ENCODE measurements at regions not wholly inside any gene's neighbourhood (a gene's known extent, or its start where the extent isn't known, plus 50 kb on each side); places are given as distances from the start of the nearest gene placed in this dataset.

DNA sequence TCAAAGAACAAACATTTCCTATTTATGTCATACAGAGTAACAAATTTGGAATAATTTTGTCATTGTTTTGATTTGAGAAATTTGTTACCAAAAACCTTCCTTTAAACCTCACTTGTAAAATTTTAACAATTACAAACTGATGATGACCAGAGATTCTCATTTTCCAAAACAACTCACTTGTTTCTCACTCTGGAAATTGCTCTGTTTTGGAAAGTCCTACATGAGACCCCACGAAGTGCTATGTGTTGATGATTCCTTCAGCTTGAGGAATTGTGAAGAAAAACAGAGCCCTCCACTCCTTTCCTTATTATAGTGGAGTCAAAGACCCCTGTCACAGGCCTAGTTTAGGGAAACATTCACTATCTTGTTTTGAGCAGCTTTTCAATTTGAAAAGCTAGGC, 157.6 kb upstream of the RASGRP1 start:
- Histone ChIP-seq H3K79me2 (ENCODE audit: control insufficient read depth, insufficient read depth, low read length, poor library complexity) (no peaks in the 10 kb centered on the region), H2AFZ (ENCODE audit: insufficient read depth, low read length, poor library complexity) (no peak overlapping the region), H4K12ac (ENCODE audit: low read depth, low read length) (no peak overlapping the region), H3K4ac (ENCODE audit: low read depth, low read length) (no peak overlapping the region), H3K23ac (ENCODE audit: low read length) (no peak overlapping the region), H3K9ac (ENCODE audit: low read length) (no peak overlapping the region), H3K14ac (ENCODE audit: low read length) (no peak overlapping the region), H4K8ac (ENCODE audit: low read depth, low read length) (no peak overlapping the region), H3K36me3 (ENCODE audit: control insufficient read depth in 1 of 2, insufficient read depth in 2 of 2, low read length in 2 of 2) (no peaks in the 10 kb centered on the region), H2BK12ac (ENCODE audit: low read length) (no peak overlapping the region), H3K4me2 (ENCODE audit: low read length) (no peak overlapping the region), H3K4me1 (ENCODE audit: control insufficient read depth in 1 of 2, insufficient read depth in 2 of 2, low read length in 2 of 2) (no peaks in the 10 kb centered on the region), H3K79me1 (ENCODE audit: low read length) (peaks cover 3% of the 10 kb centered on the region), H3K27me3 (ENCODE audit: insufficient read depth, low read length) (no peaks in the 10 kb centered on the region), H2BK5ac (ENCODE audit: low read depth, low read length, poor library complexity) (no peak overlapping the region), H3K27ac (ENCODE audit: low read depth, low read length) (no peak overlapping the region), H2BK120ac (ENCODE audit: insufficient read depth, low read length, poor library complexity) (no peak overlapping the region), H3K9me3 (ENCODE audit: insufficient read depth, low read depth, low read length) (no peaks in the 10 kb centered on the region), H3K4me3 (ENCODE audit: low read depth, low read length) (no peak overlapping the region), H4K91ac (ENCODE audit: low read depth, low read length) (no peak overlapping the region), H3K18ac (ENCODE audit: low read length) (no peak overlapping the region), H2AK5ac (ENCODE audit: low read length) (no peak overlapping the region)
- no CpG with 5 or more reads among the region's 1 CpG for WGBS (ENCODE audit: extremely low coverage, insufficient coverage, insufficient read length)
- no peak for DNase-seq

DNA sequence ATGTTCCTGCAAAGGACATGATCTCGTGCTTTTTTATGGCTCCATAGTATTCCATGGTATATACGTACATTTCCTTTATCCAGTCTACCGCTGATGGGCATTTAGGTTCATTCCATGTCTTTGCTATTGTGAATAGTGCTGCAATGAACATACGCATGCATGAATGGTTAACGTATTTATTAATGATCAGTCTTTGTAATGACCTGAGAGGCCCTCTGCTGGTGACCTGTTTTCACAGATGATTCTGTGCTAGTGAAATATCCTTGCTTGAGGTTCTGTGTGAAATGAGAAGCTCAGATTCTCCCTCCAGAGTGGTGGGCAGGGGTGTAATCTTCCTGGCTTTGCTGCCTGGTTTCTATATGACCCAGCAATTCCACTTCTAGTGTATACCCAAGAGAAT, 160.2 kb upstream of the RASGRP1 start:
- Histone ChIP-seq H2BK5ac (ENCODE audit: low read depth, low read length, poor library complexity) (no peak overlapping the region), H4K8ac (ENCODE audit: low read depth, low read length) (no peak overlapping the region), H4K12ac (ENCODE audit: low read depth, low read length) (no peak overlapping the region), H3K14ac (ENCODE audit: low read length) (no peak overlapping the region), H3K36me3 (ENCODE audit: control insufficient read depth in 1 of 2, insufficient read depth in 2 of 2, low read length in 2 of 2) (no peaks in the 10 kb centered on the region), H3K4ac (ENCODE audit: low read depth, low read length) (no peak overlapping the region), H3K23ac (ENCODE audit: low read length) (no peak overlapping the region), H3K4me1 (ENCODE audit: control insufficient read depth in 1 of 2, insufficient read depth in 2 of 2, low read length in 2 of 2) (no peaks in the 10 kb centered on the region), H2BK12ac (ENCODE audit: low read length) (no peak overlapping the region), H3K4me3 (ENCODE audit: low read depth, low read length) (no peak overlapping the region), H2AFZ (ENCODE audit: insufficient read depth, low read length, poor library complexity) (no peak overlapping the region), H3K79me1 (ENCODE audit: low read length) (peaks cover 3% of the 10 kb centered on the region), H3K18ac (ENCODE audit: low read length) (no peak overlapping the region), H4K91ac (ENCODE audit: low read depth, low read length) (no peak overlapping the region), H3K79me2 (ENCODE audit: control insufficient read depth, insufficient read depth, low read length, poor library complexity) (no peaks in the 10 kb centered on the region), H2BK120ac (ENCODE audit: insufficient read depth, low read length, poor library complexity) (no peak overlapping the region), H3K4me2 (ENCODE audit: low read length) (no peak overlapping the region), H3K9ac (ENCODE audit: low read length) (no peak overlapping the region), H3K9me3 (ENCODE audit: insufficient read depth, low read depth, low read length) (no peaks in the 10 kb centered on the region), H2AK5ac (ENCODE audit: low read length) (no peak overlapping the region), H3K27me3 (ENCODE audit: insufficient read depth, low read length) (no peaks in the 10 kb centered on the region), H3K27ac (ENCODE audit: low read depth, low read length) (no peak overlapping the region)
- no CpG with 5 or more reads among the region's 5 CpGs for WGBS (ENCODE audit: extremely low coverage, insufficient coverage, insufficient read length)
- DNase-seq, result no peak

DNA sequence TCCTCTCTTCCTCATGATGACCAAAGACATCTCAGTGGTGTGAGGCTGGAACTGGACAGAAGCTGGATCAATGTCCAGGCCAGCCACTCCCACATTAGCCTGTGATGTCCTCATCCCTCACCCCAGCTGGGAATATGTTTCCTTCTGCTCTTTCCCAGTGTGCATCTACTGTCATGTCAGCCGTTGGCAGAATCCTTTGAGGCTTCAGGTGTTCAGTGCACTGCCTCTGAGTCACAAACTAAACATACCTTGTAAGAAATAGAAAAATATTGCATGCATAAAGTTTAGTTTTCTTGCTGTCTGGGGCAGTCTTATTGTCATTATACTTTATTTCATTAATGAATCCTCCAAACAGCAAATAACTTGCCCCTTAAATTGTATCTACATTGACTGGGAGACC, 161.6 kb upstream of the RASGRP1 start:
- Histone ChIP-seq H4K8ac (ENCODE audit: low read depth, low read length) (no peak overlapping the region), H3K18ac (ENCODE audit: low read length) (no peak overlapping the region), H3K4ac (ENCODE audit: low read depth, low read length) (no peak overlapping the region), H2BK5ac (ENCODE audit: low read depth, low read length, poor library complexity) (no peak overlapping the region), H3K23ac (ENCODE audit: low read length) (no peak overlapping the region), H3K27me3 (ENCODE audit: insufficient read depth, low read length) (no peaks in the 10 kb centered on the region), H2AFZ (ENCODE audit: insufficient read depth, low read length, poor library complexity) (no peak overlapping the region), H3K36me3 (ENCODE audit: control insufficient read depth in 1 of 2, insufficient read depth in 2 of 2, low read length in 2 of 2) (no peaks in the 10 kb centered on the region), H3K4me3 (ENCODE audit: low read depth, low read length) (no peak overlapping the region), H4K12ac (ENCODE audit: low read depth, low read length) (no peak overlapping the region), H3K4me1 (ENCODE audit: control insufficient read depth in 1 of 2, insufficient read depth in 2 of 2, low read length in 2 of 2) (no peaks in the 10 kb centered on the region), H3K9ac (ENCODE audit: low read length) (no peak overlapping the region), H2BK120ac (ENCODE audit: insufficient read depth, low read length, poor library complexity) (no peak overlapping the region), H2BK12ac (ENCODE audit: low read length) (no peak overlapping the region), H3K4me2 (ENCODE audit: low read length) (no peak overlapping the region), H3K14ac (ENCODE audit: low read length) (no peak overlapping the region), H3K27ac (ENCODE audit: low read depth, low read length) (no peak overlapping the region), H2AK5ac (ENCODE audit: low read length) (no peak overlapping the region), H3K79me2 (ENCODE audit: control insufficient read depth, insufficient read depth, low read length, poor library complexity) (no peaks in the 10 kb centered on the region), H3K9me3 (ENCODE audit: insufficient read depth, low read depth, low read length) (no peaks in the 10 kb centered on the region), H4K91ac (ENCODE audit: low read depth, low read length) (no peak overlapping the region), H3K79me1 (ENCODE audit: low read length) (peaks cover 2% of the 10 kb centered on the region)
- no CpG with 5 or more reads among the region's 1 CpG for WGBS (ENCODE audit: extremely low coverage, insufficient coverage, insufficient read length)
- no peak for DNase-seq

DNA sequence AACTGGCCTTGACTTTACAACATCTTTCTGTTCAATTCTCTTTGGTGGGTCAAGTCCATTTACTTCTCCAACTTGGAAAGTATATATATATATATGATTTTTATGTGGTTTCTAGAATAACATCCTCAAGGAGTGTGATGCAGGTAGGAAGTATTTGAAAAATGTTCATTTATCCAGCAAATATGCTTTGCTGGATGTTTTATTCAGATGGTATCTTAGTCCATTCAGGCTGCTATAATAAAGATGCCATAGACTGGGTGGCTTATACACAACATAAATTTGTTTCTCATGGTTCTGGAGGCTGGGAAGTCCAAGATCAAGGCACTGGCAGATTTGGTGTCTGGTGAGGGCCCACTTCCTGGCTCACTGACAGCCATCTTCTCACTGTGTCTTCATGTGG, 168.7 kb upstream of the RASGRP1 start:
- DNase-seq, result no peak
- Histone ChIP-seq H3K23ac (ENCODE audit: low read length) (no peak overlapping the region), H3K4me2 (ENCODE audit: low read length) (no peak overlapping the region), H3K36me3 (ENCODE audit: control insufficient read depth in 1 of 2, insufficient read depth in 2 of 2, low read length in 2 of 2) (no peaks in the 10 kb centered on the region), H4K12ac (ENCODE audit: low read depth, low read length) (no peak overlapping the region), H3K27me3 (ENCODE audit: insufficient read depth, low read length) (no peaks in the 10 kb centered on the region), H4K91ac (ENCODE audit: low read depth, low read length) (no peak overlapping the region), H2BK5ac (ENCODE audit: low read depth, low read length, poor library complexity) (no peak overlapping the region), H2AK5ac (ENCODE audit: low read length) (no peak overlapping the region), H3K4ac (ENCODE audit: low read depth, low read length) (no peak overlapping the region), H3K79me2 (ENCODE audit: control insufficient read depth, insufficient read depth, low read length, poor library complexity) (no peaks in the 10 kb centered on the region), H3K79me1 (ENCODE audit: low read length) (no peaks in the 10 kb centered on the region), H3K9me3 (ENCODE audit: insufficient read depth, low read depth, low read length) (no peaks in the 10 kb centered on the region), H3K4me1 (ENCODE audit: control insufficient read depth in 1 of 2, insufficient read depth in 2 of 2, low read length in 2 of 2) (no peaks in the 10 kb centered on the region), H4K8ac (ENCODE audit: low read depth, low read length) (no peak overlapping the region), H2BK120ac (ENCODE audit: insufficient read depth, low read length, poor library complexity) (no peak overlapping the region), H3K18ac (ENCODE audit: low read length) (no peak overlapping the region), H3K14ac (ENCODE audit: low read length) (no peak overlapping the region), H3K27ac (ENCODE audit: low read depth, low read length) (no peak overlapping the region), H2AFZ (ENCODE audit: insufficient read depth, low read length, poor library complexity) (no peak overlapping the region), H3K4me3 (ENCODE audit: low read depth, low read length) (no peak overlapping the region), H3K9ac (ENCODE audit: low read length) (no peak overlapping the region), H2BK12ac (ENCODE audit: low read length) (no peak overlapping the region)

DNA sequence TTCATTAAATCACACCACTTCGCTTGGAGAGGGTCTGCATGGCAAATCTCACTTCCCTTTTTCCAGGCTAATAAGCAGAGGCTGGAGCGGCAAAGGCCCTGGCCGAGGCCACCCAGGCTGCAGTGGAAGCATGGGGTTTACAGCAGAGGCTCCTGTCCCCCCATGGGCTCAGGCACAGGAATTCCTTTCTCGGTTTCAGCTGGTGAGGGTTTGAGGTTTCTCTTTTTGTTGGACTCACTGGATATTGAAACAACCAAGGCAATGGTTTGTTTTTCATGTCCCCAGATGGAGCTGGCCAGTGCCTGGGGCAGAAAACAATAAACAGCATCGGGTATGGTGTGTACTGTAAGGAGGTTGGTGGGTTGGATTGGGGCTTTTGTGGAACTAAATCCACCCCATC, 175.6 kb upstream of the RASGRP1 start:
- H3K9ac ChIP-seq (ENCODE audit: low read length), result no peak overlapping the region
- no peak overlapping the region for H3K23ac ChIP-seq (ENCODE audit: low read length)
- no peak overlapping the region for H2BK12ac ChIP-seq (ENCODE audit: low read length)
- no peak overlapping the region for H4K91ac ChIP-seq (ENCODE audit: low read depth, low read length)
- no peak overlapping the region for H3K27ac ChIP-seq (ENCODE audit: low read depth, low read length)
- H3K18ac ChIP-seq (ENCODE audit: low read length), result no peak overlapping the region
- H4K8ac ChIP-seq (ENCODE audit: low read depth, low read length), result no peak overlapping the region
- no peak overlapping the region for H3K4me2 ChIP-seq (ENCODE audit: low read length)
- H2BK5ac ChIP-seq (ENCODE audit: low read depth, low read length, poor library complexity), result no peak overlapping the region
- H3K9me3 ChIP-seq (ENCODE audit: insufficient read depth, low read depth, low read length), result no peaks in the 10 kb centered on the region
- no peak overlapping the region for H4K12ac ChIP-seq (ENCODE audit: low read depth, low read length)
- no peak overlapping the region for H3K4ac ChIP-seq (ENCODE audit: low read depth, low read length)
- no peaks in the 10 kb centered on the region for H3K79me2 ChIP-seq (ENCODE audit: control insufficient read depth, insufficient read depth, low read length, poor library complexity)
- no peaks in the 10 kb centered on the region for H3K79me1 ChIP-seq (ENCODE audit: low read length)
- H2BK120ac ChIP-seq (ENCODE audit: insufficient read depth, low read length, poor library complexity), result no peak overlapping the region
- H3K14ac ChIP-seq (ENCODE audit: low read length), result no peak overlapping the region
- DNase-seq, result no peak
- H3K36me3 ChIP-seq (ENCODE audit: control insufficient read depth in 1 of 2, insufficient read depth in 2 of 2, low read length in 2 of 2), result no peaks in the 10 kb centered on the region
- H2AK5ac ChIP-seq (ENCODE audit: low read length), result no peak overlapping the region
- no CpG with 5 or more reads among the region's 5 CpGs for WGBS (ENCODE audit: extremely low coverage, insufficient coverage, insufficient read length)
- H3K27me3 ChIP-seq (ENCODE audit: insufficient read depth, low read length), result no peaks in the 10 kb centered on the region
- H3K4me1 ChIP-seq (ENCODE audit: control insufficient read depth in 1 of 2, insufficient read depth in 2 of 2, low read length in 2 of 2), result no peaks in the 10 kb centered on the region
- H3K4me3 ChIP-seq (ENCODE audit: low read depth, low read length), result no peak overlapping the region
- H2AFZ ChIP-seq (ENCODE audit: insufficient read depth, low read length, poor library complexity), result no peak overlapping the region

All from trophoblast cell (in vitro differentiated cells and primary cell).